PC-3 (cell line): ENCODE measurements at regions not wholly inside any gene's neighbourhood (a gene's known extent, or its start where the extent isn't known, plus 50 kb on each side); places are given as distances from the start of the nearest gene placed in this dataset.

Experiments
- ATAC-seq: fragments of 200-7000 bp; cut with Tn5 transposase; 2 replicates; pipeline ENCODE4 v1.9.1; 2020; ENCODE audit warnings: mild to moderate bottlenecking, moderate library complexity
- BruUV-seq: library from RNA; stranded (reverse); fragments of 400-500 nt; replicated peaks from 2 replicates; lab custom pipeline; 2021; lab: Mats Ljungman, UMichigan
- CTCF ChIA-PET: fragments of 300-600 bp; sonication (Branson Sonifier 250); formaldehyde crosslinking; loops from one replicate; lab custom pipeline; 2022; ENCODE audit warnings: antibody characterized with exemption; lab: Charles Lee
- POLR2A ChIA-PET: fragments of 300-600 bp; sonication (Branson Sonifier 250); formaldehyde crosslinking; loops from one replicate; lab custom pipeline; 2022; ENCODE audit warnings: antibody characterized with exemption; ENCODE audit not compliant: unreplicated experiment; lab: Charles Lee
- DNase-seq: peaks from one replicate; pipeline ENCODE4 v3.0.0-alpha.2; 2015
- H2AFZ ChIP-seq: fragments of 300-600 bp; sonication (generic); 2 replicates; pipeline ENCODE4 v1.6.0; 2016; ENCODE audit warnings: antibody characterized with exemption, low read length
- H3F3A ChIP-seq: fragments of 300-600 bp; sonication (generic); one replicate; pipeline ENCODE4 v1.6.0; 2017; ENCODE audit warnings: antibody characterized with exemption, low read length, control low read depth, mild to moderate bottlenecking; ENCODE audit not compliant: unreplicated experiment
- H3K27ac ChIP-seq: fragments of 300-600 bp; sonication (generic); 2 replicates; pipeline ENCODE4 v1.5.1; 2016; ENCODE audit warnings: mild to moderate bottlenecking, low read length
- H3K27me3 ChIP-seq: fragments of 300-600 bp; sonication (generic); 2 replicates; pipeline ENCODE4 v1.6.1; 2016; ENCODE audit warnings: low read length, mixed read lengths
- H3K36me3 ChIP-seq: fragments of 300-600 bp; sonication (generic); 2 replicates; pipeline ENCODE4 v1.6.1; 2016; ENCODE audit warnings: low read depth, mixed run types, low read length, mixed read lengths
- H3K4me1 ChIP-seq: fragments of 300-600 bp; sonication (generic); 2 replicates; pipeline ENCODE4 v1.5.1; 2016; ENCODE audit warnings: low read length; ENCODE audit not compliant: insufficient read depth
- H3K4me2 ChIP-seq: fragments of 300-600 bp; sonication (generic); 2 replicates; pipeline ENCODE4 v1.6.0; 2016; ENCODE audit warnings: low read length
- H3K4me3 ChIP-seq: fragments of 300-600 bp; sonication (generic); 2 replicates; pipeline ENCODE4 v1.5.1; 2016; ENCODE audit warnings: mild to moderate bottlenecking, low read length, mixed read lengths
- H3K79me2 ChIP-seq: fragments of 300-600 bp; sonication (generic); 2 replicates; pipeline ENCODE4 v1.6.1; 2017; ENCODE audit warnings: low read length, mixed read lengths
- H3K9ac ChIP-seq: fragments of 300-600 bp; sonication (generic); 2 replicates; pipeline ENCODE4 v1.6.0; 2016; ENCODE audit warnings: mild to moderate bottlenecking, low read length
- H3K9me2 ChIP-seq: fragments of 300-600 bp; sonication (generic); replicated peaks from 2 replicates; pipeline ENCODE4 v1.6.1; 2016; ENCODE audit warnings: mixed run types, low read length, mixed read lengths
- H3K9me3 ChIP-seq: fragments of 300-600 bp; sonication (generic); 2 replicates; pipeline ENCODE4 v1.6.1; 2016; ENCODE audit warnings: low read length, mixed read lengths
- H4K20me1 ChIP-seq: fragments of 300-600 bp; sonication (generic); 2 replicates; pipeline ENCODE4 v1.6.1; 2016; ENCODE audit warnings: low read length, mixed read lengths
- CTCF ChIP-seq: fragments of 300-600 bp; sonication (generic); conservative IDR thresholded peaks from 2 replicates; pipeline ENCODE4 v1.5.1; 2017; ENCODE audit warnings: antibody characterized with exemption, low read depth, mild to moderate bottlenecking, low read length
- EZH2 ChIP-seq: fragments of 300-600 bp; sonication (generic); IDR thresholded peaks from one replicate; pipeline ENCODE4 v1.6.1; 2017; ENCODE audit warnings: antibody characterized with exemption, mild to moderate bottlenecking, low read length; ENCODE audit not compliant: unreplicated experiment
- EZH2phosphoT487 ChIP-seq: fragments of 300-600 bp; sonication (generic); IDR thresholded peaks from 2 replicates; pipeline ENCODE4 v1.6.1; 2018; ENCODE audit warnings: mild to moderate bottlenecking, antibody characterized with exemption, low read length, borderline replicate concordance
- intact Hi-C: fragments of 100-400 bp; cut with micrococcal nuclease; formaldehyde crosslinking; loops from 2 replicates; pipeline ENCODE4 v1.9.0; 2023

DNA sequence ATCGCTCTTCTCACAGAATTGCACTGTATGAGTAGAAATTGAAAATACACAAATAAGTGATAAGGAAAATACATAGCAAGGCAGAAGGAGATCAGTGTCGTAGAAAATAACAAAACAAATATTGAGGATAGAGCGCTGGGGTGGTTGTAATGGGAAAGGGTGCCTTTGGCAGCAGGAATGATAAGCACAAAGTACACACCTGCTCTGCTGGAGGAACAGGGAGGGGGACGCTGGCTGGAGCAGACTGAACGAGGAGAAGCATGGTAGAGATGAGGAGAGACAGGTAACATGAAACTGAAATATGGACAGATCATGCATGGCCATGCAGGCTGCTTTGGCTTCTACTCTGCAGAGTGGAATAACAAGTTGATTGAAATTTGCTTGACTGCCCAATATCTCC is 181.2 kb upstream of the FSHR start:
- Histone ChIP-seq H3K27me3 (no peaks in the 10 kb centered on the region), H3K9ac (no peak overlapping the region), H3K9me2 (no peaks in the 10 kb centered on the region), H3K79me2 (no peaks in the 10 kb centered on the region), H3K4me3 (no peak overlapping the region), H3K4me1 (no peaks in the 10 kb centered on the region), H3F3A (no peaks in the 10 kb centered on the region), H3K27ac (no peak overlapping the region), H2AFZ (no peak overlapping the region), H3K4me2 (no peak overlapping the region), H3K9me3 (peaks cover 4% of the 10 kb centered on the region; the same call in 1 of the 2 replicates), H3K36me3 (no peaks in the 10 kb centered on the region), H4K20me1 (no peaks in the 10 kb centered on the region)
- BruUV-seq: no TSS peak
- ChIA-PET POLR2A (no interaction called here), CTCF (no interaction called here)
- no peak for DNase-seq
- no peak for TF ChIP-seq CTCF
- no peak for TF ChIP-seq EZH2phosphoT487
- no peak for TF ChIP-seq EZH2
- ATAC-seq: no peak
- intact Hi-C loops: no loop called here

DNA sequence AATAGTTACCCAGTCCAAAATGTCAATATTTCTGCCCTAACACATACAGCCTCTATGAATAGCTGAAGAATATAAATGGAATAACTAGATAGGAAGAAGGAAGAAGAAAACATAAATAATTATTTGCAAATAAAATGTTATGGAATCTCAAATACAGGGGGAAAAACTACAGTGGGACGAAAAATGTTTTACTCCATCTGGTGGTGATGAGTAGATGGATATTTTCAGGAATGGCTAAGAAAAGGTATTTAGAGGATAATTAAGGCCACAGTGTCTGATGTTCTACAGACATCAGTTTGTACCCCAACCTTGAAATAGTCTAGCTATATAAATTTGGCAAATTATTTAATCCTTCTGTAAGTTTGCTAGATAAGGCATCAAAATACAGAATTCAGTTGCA is 178.1 kb upstream of the FSHR start:
- no peaks in the 10 kb centered on the region for H3F3A ChIP-seq
- intact Hi-C loops: no loop called here
- CTCF ChIA-PET: no interaction called here

More for the DNA sequence above, 178.1 kb upstream of the FSHR start:
- Histone ChIP-seq H3K27me3 (no peaks in the 10 kb centered on the region), H3K4me1 (no peaks in the 10 kb centered on the region), H3K36me3 (no peaks in the 10 kb centered on the region), H3K27ac (no peak overlapping the region), H3K4me3 (no peak overlapping the region), H3K79me2 (no peaks in the 10 kb centered on the region), H2AFZ (no peak overlapping the region), H3K4me2 (no peak overlapping the region), H3K9me2 (no peaks in the 10 kb centered on the region), H4K20me1 (no peaks in the 10 kb centered on the region), H3K9ac (no peak overlapping the region), H3K9me3 (peaks cover 8% of the 10 kb centered on the region; the same call in 1 of the 2 replicates)
- TF ChIP-seq EZH2 (no peak), EZH2phosphoT487 (no peak), CTCF (no peak)
- POLR2A ChIA-PET: no interaction called here
- ATAC-seq (no peak), DNase-seq (no peak)
- BruUV-seq: no TSS peak
